HFF-Myc (cell line): ENCODE measurements at regions not wholly inside any gene's neighbourhood (a gene's known extent, or its start where the extent isn't known, plus 50 kb on each side); places are given as distances from the start of the nearest gene placed in this dataset.
"Not testable (repeated sequence)": the region's sequence is repeated elsewhere in the genome, so short reads cannot be mapped to it uniquely, and the experiment has no call there.

Source experiments
- DNase-seq: peaks from one replicate; pipeline ENCODE4 v3.0.0-alpha.2; 2011; ENCODE audit warnings: low read depth; ENCODE audit errors: extremely low read depth
- H3K4me3 ChIP-seq: replicated peaks from 2 replicates; pipeline ENCODE4 v1.5.1; 2011; ENCODE audit warnings: low read depth, mild to moderate bottlenecking, control low read depth, low read length
- CTCF ChIP-seq: IDR thresholded peaks from 2 replicates; pipeline ENCODE4 v1.5.1; 2012; ENCODE audit warnings: mild to moderate bottlenecking, low read depth, low read length, control low read depth; ENCODE audit errors: missing control alignments

- DNase-seq = no peak
- no peak for TF ChIP-seq CTCF
- H3K4me3 ChIP-seq = no peak overlapping the region
Observed at GRCh38 chr1:48066936-48067335, 69.8 kb upstream of the TRABD2B start.

GRCh38 chr1:48064693-48065092, 67.5 kb upstream of the TRABD2B start:
- not testable (repeated sequence) for H3K4me3 ChIP-seq, DNase-seq

GRCh38 chr1:48062353-48062752, 65.2 kb upstream of the TRABD2B start:
- no peak for DNase-seq
- no peak overlapping the region for H3K4me3 ChIP-seq
- no peak for TF ChIP-seq CTCF

- peak; percentile 71 for TF ChIP-seq CTCF
- H3K4me3 ChIP-seq = no peak overlapping the region
- DNase-seq = peak; percentile 33
Observed at GRCh38 chr1:48061162-48062136, 64.3 kb upstream of the TRABD2B start.

- DNase-seq = no peak
- TF ChIP-seq CTCF = no peak
- H3K4me3 ChIP-seq = no peak overlapping the region
Observed at GRCh38 chr1:48059289-48059688, 62.1 kb upstream of the TRABD2B start.

GRCh38 chr1:48058135-48059025, 61.2 kb upstream of the TRABD2B start:
- no peak overlapping the region for H3K4me3 ChIP-seq
- DNase-seq = no peak
- TF ChIP-seq CTCF = no peak

GRCh38 chr1:48057249-48057648, 60.1 kb upstream of the TRABD2B start:
- H3K4me3 ChIP-seq = no peak overlapping the region
- no peak for TF ChIP-seq CTCF
- no peak for DNase-seq
